CD4-positive, CD25-positive, alpha-beta regulatory T cell (primary cell): ENCODE measurements at regions not wholly inside any gene's neighbourhood (a gene's known extent, or its start where the extent isn't known, plus 50 kb on each side); places are given as distances from the start of the nearest gene placed in this dataset.
A peak's percentile ranks its signal among the peaks of the same experiment; 100 is the strongest.

Source experiments
- ATAC-seq, 2 donors: fragments of 150-1000 bp; cut with Tn5 transposase; one replicate each; pipeline ENCODE4 v1.10.0; 2021; ENCODE audit warnings: low read depth in 2 of 2, moderate number of reproducible peaks in 2 of 2, moderate library complexity in 1 of 2
- DNase-seq, 3 donors: peaks; one replicate each; pipeline versions ENCODE4 v3.0.0 to v3.0.0-alpha.2; 2012 to 2022; ENCODE audit warnings: mixed read lengths in 1 of 3
- H3K27ac ChIP-seq: one replicate; pipeline ENCODE4 v1.7.0; 2013; ENCODE audit warnings: mild to moderate bottlenecking, low read length; ENCODE audit not compliant: insufficient read depth, poor library complexity, severe bottlenecking
- H3K27me3 ChIP-seq: one replicate; pipeline ENCODE4 v1.7.0; 2013; ENCODE audit warnings: low read length; ENCODE audit not compliant: control insufficient read depth, insufficient read depth
- H3K36me3 ChIP-seq: one replicate; pipeline ENCODE4 v1.7.0; 2013; ENCODE audit warnings: mild to moderate bottlenecking, low read length, moderate library complexity; ENCODE audit not compliant: control insufficient read depth, insufficient read depth
- H3K4me1 ChIP-seq: 2 replicates; pipeline ENCODE4 v1.7.0; 2013; ENCODE audit warnings: mild to moderate bottlenecking, low read length; ENCODE audit not compliant: insufficient read depth, control insufficient read depth, poor library complexity, severe bottlenecking
- H3K4me3 ChIP-seq: one replicate; pipeline ENCODE4 v1.7.0; 2013; ENCODE audit warnings: low read depth, mild to moderate bottlenecking, low read length, moderate library complexity
- H3K9me3 ChIP-seq, 2 experiments: 1 replicate in 1 of 2; 2 replicates in 1 of 2; pipeline ENCODE4 v1.7.0; 2013; ENCODE audit warnings: low read length in 2 of 2, mild to moderate bottlenecking in 1 of 2, moderate library complexity in 1 of 2; ENCODE audit not compliant: control insufficient read depth in 2 of 2
- H3K27ac Mint-ChIP-seq, 3 donors: one replicate each; pipeline ENCODE4 v1.8.0; 2020 to 2022; ENCODE audit warnings: mild to moderate bottlenecking in 3 of 3, mixed read lengths in 3 of 3, moderate library complexity in 2 of 3
- H3K27me3 Mint-ChIP-seq: one replicate; pipeline ENCODE4 v1.8.0; 2022; ENCODE audit warnings: mild to moderate bottlenecking, mixed read lengths
- H3K36me3 Mint-ChIP-seq: one replicate; pipeline ENCODE4 v1.8.0; 2020; ENCODE audit warnings: mixed read lengths
- H3K4me1 Mint-ChIP-seq, 4 donors: one replicate each; pipeline ENCODE4 v1.8.0; 2020 to 2022; ENCODE audit warnings: mixed read lengths in 4 of 4, mild to moderate bottlenecking in 1 of 4
- H3K4me3 Mint-ChIP-seq, 4 donors: one replicate each; pipeline ENCODE4 v1.8.0; 2020 to 2022; ENCODE audit warnings: mild to moderate bottlenecking in 4 of 4, mixed read lengths in 4 of 4, moderate library complexity in 3 of 4
- H3K9me3 Mint-ChIP-seq, 7 donors: one replicate each; pipeline ENCODE4 v1.8.0; 2020 to 2022; ENCODE audit warnings: mixed read lengths in 7 of 7, mild to moderate bottlenecking in 3 of 7, moderate library complexity in 2 of 7

DNA sequence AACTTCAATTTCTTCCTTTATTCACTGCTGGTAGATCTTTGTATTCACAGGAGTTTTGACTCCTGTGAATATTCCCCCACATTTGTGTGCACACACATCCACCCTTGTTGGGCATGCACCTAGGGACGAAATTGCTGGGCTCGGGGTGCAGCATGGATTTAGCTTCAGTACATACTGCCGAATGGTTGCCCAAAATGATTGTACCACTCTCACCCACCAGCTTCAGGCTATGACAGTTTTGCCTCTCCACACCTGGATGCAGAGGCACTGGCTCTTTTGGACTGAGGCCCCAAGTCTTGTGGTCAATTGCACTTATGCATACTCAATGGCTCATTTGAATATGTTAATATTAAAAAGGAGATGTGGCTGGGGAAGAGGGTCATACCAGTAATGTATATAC, 65.1 kb upstream of the ODC1 start:
- no peak for ATAC-seq

GRCh38 chr2:10508038-10508437, 59.9 kb upstream of the ODC1 start:
- Mint-ChIP-seq H3K9me3 (no peaks in the 10 kb centered on the region), H3K4me1 (peaks cover 0 to 2% (median 0%) of the 10 kb centered on the region in 4 donors), H3K36me3 (no peaks in the 10 kb centered on the region), H3K4me3 (no peak overlapping the region), H3K27me3 (peaks cover 9% of the 10 kb centered on the region), H3K27ac (no peak overlapping the region)
- no peak for ATAC-seq
- Histone ChIP-seq H3K4me3 (no peak overlapping the region), H3K36me3 (no peaks in the 10 kb centered on the region), H3K27ac (no peak overlapping the region), H3K4me1 (no peaks in the 10 kb centered on the region), H3K27me3 (no peaks in the 10 kb centered on the region), H3K9me3 (no peaks in the 10 kb centered on the region)
- no peak for DNase-seq

More for the DNA sequence above, 65.1 kb upstream of the ODC1 start:
- H3K9me3 ChIP-seq, result peaks cover 18 to 23% of the 10 kb centered on the region in 2 experiments
- peaks cover 9% of the 10 kb centered on the region for H3K27me3 Mint-ChIP-seq
- H3K36me3 Mint-ChIP-seq, result peaks cover 5% of the 10 kb centered on the region
- H3K4me3 ChIP-seq, result no peak overlapping the region
- H3K4me3 Mint-ChIP-seq, result peak overlapping the region in 1 of 4 donors; percentile 29
- no peaks in the 10 kb centered on the region for H3K4me1 ChIP-seq
- H3K9me3 Mint-ChIP-seq, result peaks cover 0 to 26% (median 3%) of the 10 kb centered on the region in 7 donors
- no peak overlapping the region for H3K27ac ChIP-seq
- peaks cover 0 to 19% (median 4%) of the 10 kb centered on the region in 4 donors for H3K4me1 Mint-ChIP-seq
- H3K27ac Mint-ChIP-seq, result peak overlapping the region in 2 of 3 donors; percentile 7 to 31
- no peak for DNase-seq
- H3K36me3 ChIP-seq, result no peaks in the 10 kb centered on the region
- H3K27me3 ChIP-seq, result no peaks in the 10 kb centered on the region

- no peaks in the 10 kb centered on the region for H3K9me3 ChIP-seq
- no peaks in the 10 kb centered on the region for H3K36me3 ChIP-seq
- H3K9me3 Mint-ChIP-seq, result no peaks in the 10 kb centered on the region
- H3K4me1 Mint-ChIP-seq, result peaks cover 0 to 7% (median 0%) of the 10 kb centered on the region in 4 donors
- no peak overlapping the region for H3K27ac Mint-ChIP-seq
- H3K4me3 ChIP-seq, result no peak overlapping the region
- no peak overlapping the region for H3K4me3 Mint-ChIP-seq
- no peaks in the 10 kb centered on the region for H3K4me1 ChIP-seq
- no peak overlapping the region for H3K27ac ChIP-seq
- H3K36me3 Mint-ChIP-seq, result no peaks in the 10 kb centered on the region
- DNase-seq (no peak), ATAC-seq (no peak)
- no peaks in the 10 kb centered on the region for H3K27me3 ChIP-seq
- peaks cover 11% of the 10 kb centered on the region for H3K27me3 Mint-ChIP-seq
Measured at GRCh38 chr2:10507106-10507505, 59.0 kb upstream of the ODC1 start.

GRCh38 chr2:10504994-10505820, 57.1 kb upstream of the ODC1 start:
- H3K36me3 Mint-ChIP-seq, result no peaks in the 10 kb centered on the region
- ATAC-seq, result no peak
- no peak overlapping the region for H3K4me3 ChIP-seq
- H3K9me3 Mint-ChIP-seq, result peaks cover 0 to 2% (median 0%) of the 10 kb centered on the region in 7 donors
- no peak overlapping the region for H3K4me3 Mint-ChIP-seq
- no peaks in the 10 kb centered on the region for H3K4me1 ChIP-seq
- H3K36me3 ChIP-seq, result no peaks in the 10 kb centered on the region
- H3K27me3 Mint-ChIP-seq, result peaks cover 13% of the 10 kb centered on the region
- H3K27ac ChIP-seq, result no peak overlapping the region
- no peaks in the 10 kb centered on the region for H3K27me3 ChIP-seq
- no peak for DNase-seq
- peaks cover 0 to 7% (median 0%) of the 10 kb centered on the region in 4 donors for H3K4me1 Mint-ChIP-seq
- no peaks in the 10 kb centered on the region for H3K9me3 ChIP-seq
- H3K27ac Mint-ChIP-seq, result no peak overlapping the region

GRCh38 chr2:10504370-10504993, 56.4 kb upstream of the ODC1 start:
- peaks cover 9% of the 10 kb centered on the region for H3K27me3 Mint-ChIP-seq
- Histone ChIP-seq H3K27me3 (no peaks in the 10 kb centered on the region), H3K4me1 (no peaks in the 10 kb centered on the region), H3K27ac (no peak overlapping the region), H3K4me3 (no peak overlapping the region), H3K9me3 (no peaks in the 10 kb centered on the region), H3K36me3 (no peaks in the 10 kb centered on the region)
- H3K27ac Mint-ChIP-seq, result no peak overlapping the region
- H3K4me3 Mint-ChIP-seq, result no peak overlapping the region
- H3K4me1 Mint-ChIP-seq, result peaks cover 0 to 7% (median 0%) of the 10 kb centered on the region in 4 donors
- DNase-seq (no peak), ATAC-seq (no peak)
- H3K36me3 Mint-ChIP-seq, result no peaks in the 10 kb centered on the region
- peaks cover 0 to 2% (median 0%) of the 10 kb centered on the region in 7 donors for H3K9me3 Mint-ChIP-seq

DNA sequence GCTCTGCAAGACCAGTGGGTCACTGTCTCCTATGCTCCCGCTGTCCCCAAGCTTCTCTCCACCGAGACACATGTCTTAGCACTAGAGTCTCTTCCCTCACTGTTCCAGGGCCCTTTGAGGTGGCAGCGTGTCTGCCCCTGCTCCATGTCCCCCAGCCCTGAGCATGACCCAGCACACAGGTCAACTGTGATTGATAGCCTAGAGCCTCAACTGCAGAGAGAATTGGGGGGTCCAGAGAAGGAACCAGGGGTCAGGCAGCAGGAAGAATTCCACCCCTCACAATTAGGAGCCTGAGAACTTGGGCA, 54.6 kb upstream of the ODC1 start:
- Histone ChIP-seq H3K4me1 (peaks cover 6% of the 10 kb centered on the region), H3K36me3 (no peaks in the 10 kb centered on the region), H3K27ac (no peak overlapping the region), H3K9me3 (no peaks in the 10 kb centered on the region), H3K27me3 (no peaks in the 10 kb centered on the region), H3K4me3 (no peak overlapping the region)
- peaks cover 0 to 9% (median 6%) of the 10 kb centered on the region in 4 donors for H3K4me1 Mint-ChIP-seq
- ATAC-seq, result no peak
- no peaks in the 10 kb centered on the region for H3K36me3 Mint-ChIP-seq
- H3K27me3 Mint-ChIP-seq, result peaks cover 5% of the 10 kb centered on the region
- no peak overlapping the region for H3K4me3 Mint-ChIP-seq
- DNase-seq, result no peak
- H3K27ac Mint-ChIP-seq, result peak overlapping the region in 1 of 3 donors; percentile 62
- H3K9me3 Mint-ChIP-seq, result peaks cover 0 to 2% (median 0%) of the 10 kb centered on the region in 7 donors

DNA sequence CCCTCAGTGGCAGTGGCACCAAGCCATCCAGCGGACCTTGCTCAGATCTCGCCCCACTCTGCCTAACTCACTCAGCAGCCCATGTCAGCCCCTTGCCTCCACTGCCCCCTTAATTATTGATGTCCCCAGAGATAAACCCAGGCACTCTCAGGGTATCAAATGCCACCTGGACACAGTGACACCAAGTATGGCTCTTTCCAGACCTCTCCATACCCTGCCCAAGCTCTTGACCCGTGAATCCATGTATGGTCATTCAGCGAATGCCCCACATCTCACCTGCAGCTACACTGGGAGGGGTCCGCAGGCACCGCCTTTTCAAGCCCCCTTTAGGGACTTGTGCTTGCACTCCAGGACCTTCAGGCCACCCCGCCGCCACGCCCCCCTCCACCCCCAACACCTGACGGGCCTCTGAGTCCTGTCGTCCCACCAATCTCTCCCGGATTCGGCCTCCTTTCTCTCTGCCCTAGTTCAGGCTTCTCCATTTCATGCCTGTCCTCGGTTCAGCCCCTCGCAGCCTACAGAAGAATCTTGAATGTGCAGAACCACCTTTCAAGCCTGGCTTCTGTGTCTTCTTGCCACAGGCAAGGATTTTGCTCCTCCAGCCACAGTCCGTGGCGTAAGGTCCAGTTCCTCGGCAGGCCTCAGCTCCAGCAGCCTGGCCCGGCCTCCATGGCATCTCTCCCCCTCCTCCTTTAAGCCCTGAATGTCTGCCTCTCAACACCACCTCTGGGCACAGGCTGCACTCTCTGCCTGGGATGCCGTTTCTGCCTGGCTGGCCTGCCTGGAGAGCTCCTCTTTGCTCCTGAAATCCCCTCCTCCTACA, 54.1 kb upstream of the ODC1 start:
- H3K9me3 Mint-ChIP-seq, result peaks cover 0 to 2% (median 0%) of the 10 kb centered on the region in 7 donors
- ATAC-seq (no peak), DNase-seq (no peak)
- Histone ChIP-seq H3K27ac (no peak overlapping the region), H3K36me3 (no peaks in the 10 kb centered on the region), H3K4me3 (no peak overlapping the region), H3K4me1 (peaks cover 10% of the 10 kb centered on the region), H3K9me3 (no peaks in the 10 kb centered on the region), H3K27me3 (no peaks in the 10 kb centered on the region)
- peaks cover 0 to 10% (median 7%) of the 10 kb centered on the region in 4 donors for H3K4me1 Mint-ChIP-seq
- peak overlapping the region in 2 of 3 donors; percentile 71 to 74 for H3K27ac Mint-ChIP-seq
- H3K4me3 Mint-ChIP-seq, result no peak overlapping the region
- peaks cover 5% of the 10 kb centered on the region for H3K27me3 Mint-ChIP-seq
- H3K36me3 Mint-ChIP-seq, result no peaks in the 10 kb centered on the region
